ENCODE measurements at regions not wholly inside any gene's neighbourhood (a gene's known extent, or its start where the extent isn't known, plus 50 kb on each side); places are given as distances from the start of the nearest gene placed in this dataset.

DNA sequence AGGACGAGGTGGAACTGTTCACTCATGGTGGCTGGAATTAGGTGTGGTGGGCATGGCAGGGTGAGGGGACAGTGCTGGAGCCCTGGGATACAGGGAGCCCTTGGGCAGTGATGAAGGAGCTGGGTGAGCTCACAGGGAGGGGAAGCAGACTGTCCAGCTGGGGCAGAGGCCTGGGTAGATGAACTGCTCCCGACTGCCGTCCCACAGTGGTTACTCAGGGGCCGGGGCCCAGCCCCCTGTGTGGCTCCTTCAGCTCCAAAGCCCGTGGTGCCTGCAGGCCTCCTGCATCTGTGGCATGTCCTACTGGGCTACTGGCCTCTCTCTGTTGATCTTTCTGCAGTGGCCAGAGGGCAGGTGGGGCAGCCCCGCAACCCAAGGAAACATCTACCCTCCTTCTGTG lies 661.1 kb downstream of the NPHP4 start:
- Mint-ChIP-seq H3K4me3 (no peak overlapping the region), H3K9me3 (peaks cover 83% of the 10 kb centered on the region), H3K36me3 (peaks cover 82% of the 10 kb centered on the region), H3K4me1 (no peaks in the 10 kb centered on the region), H3K27me3 (ENCODE audit: low read depth) (peaks cover 22% of the 10 kb centered on the region), H3K27ac (no peak overlapping the region)
- ChIA-PET POLR2A (no interaction called here), CTCF (no interaction called here)
- DNase-seq (ENCODE audit: low spot score): no peak
- no peak for ATAC-seq
- TF ChIP-seq ATF3 (CRISPR knock-in tag; conservative IDR thresholded peaks at IDR 0.05): no peak
- TF ChIP-seq MYBL2 (CRISPR knock-in tag; IDR thresholded peaks at IDR 0.05): no peak
- TF ChIP-seq ZNF423 (CRISPR knock-in tag; IDR thresholded peaks at IDR 0.05): no peak
- TF ChIP-seq, protein P1, sequence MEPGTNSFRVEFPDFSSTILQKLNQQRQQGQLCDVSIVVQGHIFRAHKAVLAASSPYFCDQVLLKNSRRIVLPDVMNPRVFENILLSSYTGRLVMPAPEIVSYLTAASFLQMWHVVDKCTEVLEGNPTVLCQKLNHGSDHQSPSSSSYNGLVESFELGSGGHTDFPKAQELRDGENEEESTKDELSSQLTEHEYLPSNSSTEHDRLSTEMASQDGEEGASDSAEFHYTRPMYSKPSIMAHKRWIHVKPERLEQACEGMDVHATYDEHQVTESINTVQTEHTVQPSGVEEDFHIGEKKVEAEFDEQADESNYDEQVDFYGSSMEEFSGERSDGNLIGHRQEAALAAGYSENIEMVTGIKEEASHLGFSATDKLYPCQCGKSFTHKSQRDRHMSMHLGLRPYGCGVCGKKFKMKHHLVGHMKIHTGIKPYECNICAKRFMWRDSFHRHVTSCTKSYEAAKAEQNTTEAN (CRISPR knock-in tag; IDR thresholded peaks at IDR 0.05): no peak
- TF ChIP-seq, protein P2, sequence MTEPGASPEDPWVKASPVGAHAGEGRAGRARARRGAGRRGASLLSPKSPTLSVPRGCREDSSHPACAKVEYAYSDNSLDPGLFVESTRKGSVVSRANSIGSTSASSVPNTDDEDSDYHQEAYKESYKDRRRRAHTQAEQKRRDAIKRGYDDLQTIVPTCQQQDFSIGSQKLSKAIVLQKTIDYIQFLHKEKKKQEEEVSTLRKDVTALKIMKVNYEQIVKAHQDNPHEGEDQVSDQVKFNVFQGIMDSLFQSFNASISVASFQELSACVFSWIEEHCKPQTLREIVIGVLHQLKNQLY (CRISPR knock-in tag; IDR thresholded peaks at IDR 0.05): no peak
- TF ChIP-seq ZBTB21 (CRISPR knock-in tag; IDR thresholded peaks at IDR 0.05; ENCODE audit: borderline replicate concordance): no peak
- no peak for TF ChIP-seq E2F1 (CRISPR knock-in tag; IDR thresholded peaks at IDR 0.05)
- TF ChIP-seq NFYB (CRISPR knock-in tag; conservative IDR thresholded peaks at IDR 0.05; ENCODE audit: low read depth): no peak
- TF ChIP-seq AR (CRISPR knock-in tag; IDR thresholded peaks at IDR 0.05): no peak
- no peak for TF ChIP-seq ATF2 (CRISPR knock-in tag; IDR thresholded peaks at IDR 0.05; ENCODE audit: borderline replicate concordance, low read depth)
- no peak for TF ChIP-seq ELF4 (CRISPR knock-in tag; IDR thresholded peaks at IDR 0.05; ENCODE audit: low read depth)
- TF ChIP-seq ZMAT4 (CRISPR knock-in tag; IDR thresholded peaks at IDR 0.05): no peak
- TF ChIP-seq, protein P3, sequence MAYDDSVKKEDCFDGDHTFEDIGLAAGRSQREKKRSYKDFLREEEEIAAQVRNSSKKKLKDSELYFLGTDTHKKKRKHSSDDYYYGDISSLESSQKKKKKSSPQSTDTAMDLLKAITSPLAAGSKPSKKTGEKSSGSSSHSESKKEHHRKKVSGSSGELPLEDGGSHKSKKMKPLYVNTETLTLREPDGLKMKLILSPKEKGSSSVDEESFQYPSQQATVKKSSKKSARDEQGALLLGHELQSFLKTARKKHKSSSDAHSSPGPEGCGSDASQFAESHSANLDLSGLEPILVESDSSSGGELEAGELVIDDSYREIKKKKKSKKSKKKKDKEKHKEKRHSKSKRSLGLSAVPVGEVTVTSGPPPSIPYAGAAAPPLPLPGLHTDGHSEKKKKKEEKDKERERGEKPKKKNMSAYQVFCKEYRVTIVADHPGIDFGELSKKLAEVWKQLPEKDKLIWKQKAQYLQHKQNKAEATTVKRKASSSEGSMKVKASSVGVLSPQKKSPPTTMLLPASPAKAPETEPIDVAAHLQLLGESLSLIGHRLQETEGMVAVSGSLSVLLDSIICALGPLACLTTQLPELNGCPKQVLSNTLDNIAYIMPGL (CRISPR knock-in tag; IDR thresholded peaks at IDR 0.05): no peak
- TF ChIP-seq, protein P4, sequence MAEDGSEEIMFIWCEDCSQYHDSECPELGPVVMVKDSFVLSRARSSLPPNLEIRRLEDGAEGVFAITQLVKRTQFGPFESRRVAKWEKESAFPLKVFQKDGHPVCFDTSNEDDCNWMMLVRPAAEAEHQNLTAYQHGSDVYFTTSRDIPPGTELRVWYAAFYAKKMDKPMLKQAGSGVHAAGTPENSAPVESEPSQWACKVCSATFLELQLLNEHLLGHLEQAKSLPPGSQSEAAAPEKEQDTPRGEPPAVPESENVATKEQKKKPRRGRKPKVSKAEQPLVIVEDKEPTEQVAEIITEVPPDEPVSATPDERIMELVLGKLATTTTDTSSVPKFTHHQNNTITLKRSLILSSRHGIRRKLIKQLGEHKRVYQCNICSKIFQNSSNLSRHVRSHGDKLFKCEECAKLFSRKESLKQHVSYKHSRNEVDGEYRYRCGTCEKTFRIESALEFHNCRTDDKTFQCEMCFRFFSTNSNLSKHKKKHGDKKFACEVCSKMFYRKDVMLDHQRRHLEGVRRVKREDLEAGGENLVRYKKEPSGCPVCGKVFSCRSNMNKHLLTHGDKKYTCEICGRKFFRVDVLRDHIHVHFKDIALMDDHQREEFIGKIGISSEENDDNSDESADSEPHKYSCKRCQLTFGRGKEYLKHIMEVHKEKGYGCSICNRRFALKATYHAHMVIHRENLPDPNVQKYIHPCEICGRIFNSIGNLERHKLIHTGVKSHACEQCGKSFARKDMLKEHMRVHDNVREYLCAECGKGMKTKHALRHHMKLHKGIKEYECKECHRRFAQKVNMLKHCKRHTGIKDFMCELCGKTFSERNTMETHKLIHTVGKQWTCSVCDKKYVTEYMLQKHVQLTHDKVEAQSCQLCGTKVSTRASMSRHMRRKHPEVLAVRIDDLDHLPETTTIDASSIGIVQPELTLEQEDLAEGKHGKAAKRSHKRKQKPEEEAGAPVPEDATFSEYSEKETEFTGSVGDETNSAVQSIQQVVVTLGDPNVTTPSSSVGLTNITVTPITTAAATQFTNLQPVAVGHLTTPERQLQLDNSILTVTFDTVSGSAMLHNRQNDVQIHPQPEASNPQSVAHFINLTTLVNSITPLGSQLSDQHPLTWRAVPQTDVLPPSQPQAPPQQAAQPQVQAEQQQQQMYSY (CRISPR knock-in tag; IDR thresholded peaks at IDR 0.05): no peak
- TF ChIP-seq TCF7 (CRISPR knock-in tag; IDR thresholded peaks at IDR 0.05; ENCODE audit: low read depth): no peak
- TF ChIP-seq, protein P5, sequence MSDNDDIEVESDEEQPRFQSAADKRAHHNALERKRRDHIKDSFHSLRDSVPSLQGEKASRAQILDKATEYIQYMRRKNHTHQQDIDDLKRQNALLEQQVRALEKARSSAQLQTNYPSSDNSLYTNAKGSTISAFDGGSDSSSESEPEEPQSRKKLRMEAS (CRISPR knock-in tag; IDR thresholded peaks at IDR 0.05): no peak
- no peak for TF ChIP-seq TEAD4 (CRISPR knock-in tag; IDR thresholded peaks at IDR 0.05)
- TF ChIP-seq SMAD3 (CRISPR knock-in tag; IDR thresholded peaks at IDR 0.05; ENCODE audit: borderline replicate concordance): no peak

All from WTC11 (cell line).